ENCODE measurements at regions not wholly inside any gene's neighbourhood (a gene's known extent, or its start where the extent isn't known, plus 50 kb on each side); places are given as distances from the start of the nearest gene placed in this dataset.
A peak's percentile ranks its signal among the peaks of the same experiment; 100 is the strongest.

GRCh38 chr3:15851735-15852134 lies 54.0 kb upstream of the ANKRD28 start:
- H3K4me1 ChIP-seq = no peaks in the 10 kb centered on the region
- no peaks in the 10 kb centered on the region for H3K27me3 ChIP-seq (ENCODE audit: low read depth)
- no peak for DNase-seq
- TF ChIP-seq CTCF (IDR thresholded peaks at IDR 0.05; ENCODE audit: borderline replicate concordance) = no peak
- H3K9me3 ChIP-seq (replicated peaks) = peaks cover 18% of the 10 kb centered on the region
- no peaks in the 10 kb centered on the region for H3K36me3 ChIP-seq
- H3K27ac ChIP-seq (replicated peaks) = no peak overlapping the region
- H3K4me3 ChIP-seq = no peak overlapping the region
- intact Hi-C loops (cut with micrococcal nuclease) = no loop called here

GRCh38 chr3:15858547-15859506 lies 61.0 kb upstream of the ANKRD28 start:
- peak; percentile 41 for TF ChIP-seq CTCF (IDR thresholded peaks at IDR 0.05; ENCODE audit: borderline replicate concordance)
- Histone ChIP-seq H3K27ac (replicated peaks) (peak overlapping the region; percentile 81), H3K36me3 (no peaks in the 10 kb centered on the region), H3K27me3 (ENCODE audit: low read depth) (no peaks in the 10 kb centered on the region), H3K4me3 (peak overlapping the region; percentile 97), H3K9me3 (replicated peaks) (no peaks in the 10 kb centered on the region), H3K4me1 (peaks cover 31% of the 10 kb centered on the region)
- DNase-seq = peak; percentile 19
- intact Hi-C loops (cut with micrococcal nuclease) = no loop called here

DNA sequence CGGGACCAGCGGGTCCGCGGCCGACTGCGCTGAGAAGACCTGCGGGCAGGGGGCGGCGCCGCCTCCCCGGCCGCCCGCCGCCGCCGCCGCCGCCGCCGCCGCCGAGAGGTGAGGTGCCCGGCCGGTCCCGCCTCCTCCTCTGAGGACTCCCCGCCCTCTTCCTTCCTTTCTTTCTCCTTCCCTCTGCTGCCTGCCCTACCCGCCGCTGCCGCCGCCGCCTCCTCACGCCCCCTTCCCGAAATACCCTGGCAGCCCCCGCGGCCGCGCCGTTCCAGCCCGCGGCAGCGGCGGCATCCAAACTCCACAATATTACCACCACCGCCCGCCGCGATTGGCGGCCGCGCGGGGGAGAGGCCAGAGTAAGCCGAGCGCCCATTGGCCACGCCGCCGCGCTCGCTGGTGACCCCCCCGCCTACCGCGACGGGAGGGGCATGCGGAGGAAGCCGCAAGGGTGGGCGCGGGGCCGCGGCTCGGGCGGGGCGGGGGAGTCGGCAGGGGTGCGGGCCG lies 61.8 kb upstream of the ANKRD28 start:
- Histone ChIP-seq H3K4me3 (peak overlapping the region; percentile 97), H3K4me1 (peaks cover 31% of the 10 kb centered on the region), H3K27ac (replicated peaks) (peak overlapping the region; percentile 81), H3K36me3 (no peaks in the 10 kb centered on the region), H3K9me3 (replicated peaks) (no peaks in the 10 kb centered on the region), H3K27me3 (ENCODE audit: low read depth) (no peaks in the 10 kb centered on the region)
- intact Hi-C loops (cut with micrococcal nuclease) = no loop called here
- peak; percentile 82 for DNase-seq
- TF ChIP-seq CTCF (IDR thresholded peaks at IDR 0.05; ENCODE audit: borderline replicate concordance) = no peak

DNA sequence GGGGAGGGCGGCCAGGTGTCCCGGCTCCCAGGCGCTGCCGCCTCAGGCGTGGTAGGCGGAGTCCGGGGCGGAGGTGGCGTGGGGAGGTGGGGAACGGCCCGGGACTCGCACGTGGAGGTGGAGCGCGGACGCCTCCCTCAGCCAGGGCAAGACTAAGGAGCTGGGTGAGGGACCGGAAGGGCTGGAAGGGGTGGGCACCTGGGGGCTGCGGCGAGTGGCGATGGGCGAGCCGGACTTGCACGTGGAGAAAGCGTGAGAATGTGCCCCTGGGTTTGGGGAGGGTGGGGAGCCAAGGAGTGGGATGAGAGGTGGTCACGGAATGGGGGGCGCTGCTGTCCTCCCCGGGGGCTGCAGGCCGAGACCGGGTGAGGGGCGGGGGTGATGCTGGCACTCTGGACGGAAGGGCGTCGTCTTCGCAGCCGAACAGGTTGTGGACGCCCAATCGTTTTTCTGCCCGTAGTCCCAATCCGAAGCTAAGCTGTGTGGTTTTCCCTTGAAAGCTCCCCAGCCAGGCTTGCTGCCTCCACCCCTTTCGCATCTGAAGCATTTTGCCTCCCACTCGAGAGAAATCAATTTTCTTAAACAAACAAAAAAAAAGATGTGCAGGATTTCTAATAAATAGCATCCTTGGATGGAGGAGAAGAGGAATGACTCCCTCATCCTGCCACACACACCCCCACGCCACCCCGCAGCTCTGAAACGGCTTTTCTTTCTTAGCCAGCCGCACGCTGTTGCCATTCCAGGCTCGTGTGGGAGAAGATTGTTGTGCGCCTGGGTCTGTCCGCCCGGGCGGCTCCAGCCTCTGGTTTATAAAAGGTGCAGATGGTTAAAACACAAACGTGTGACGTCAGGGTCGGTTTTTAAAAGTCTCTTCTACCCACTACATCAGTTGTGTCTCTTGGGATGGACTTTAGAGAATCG lies 62.5 kb upstream of the ANKRD28 start:
- DNase-seq = peak; percentile 18
- TF ChIP-seq CTCF (IDR thresholded peaks at IDR 0.05; ENCODE audit: borderline replicate concordance) = no peak
- H3K27ac ChIP-seq (replicated peaks) = peak overlapping the region; percentile 81
- intact Hi-C loops (cut with micrococcal nuclease) = no loop called here
- H3K4me3 ChIP-seq = peak overlapping the region; percentile 97
- no peaks in the 10 kb centered on the region for H3K27me3 ChIP-seq (ENCODE audit: low read depth)
- H3K9me3 ChIP-seq (replicated peaks) = no peaks in the 10 kb centered on the region
- peaks cover 31% of the 10 kb centered on the region for H3K4me1 ChIP-seq
- H3K36me3 ChIP-seq = no peaks in the 10 kb centered on the region

DNA sequence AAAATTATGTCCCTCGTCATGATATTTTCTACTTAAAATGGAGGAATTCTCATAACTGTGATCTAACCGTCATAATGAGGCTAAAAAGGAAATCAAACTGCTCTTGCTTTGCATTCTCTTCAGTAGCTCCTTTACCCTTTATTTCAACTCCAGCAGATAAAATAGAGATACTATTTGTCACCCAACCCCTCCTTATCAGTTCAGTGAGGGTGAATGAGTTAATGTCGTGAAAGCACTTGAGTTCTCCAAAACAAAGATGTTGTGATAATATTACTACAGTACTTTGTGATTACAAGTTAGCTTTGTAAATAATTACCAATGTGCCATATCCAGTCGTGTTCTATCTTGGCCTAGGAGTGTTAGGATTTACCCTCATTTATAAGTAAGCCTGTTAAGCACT lies 63.4 kb upstream of the ANKRD28 start:
- TF ChIP-seq CTCF (IDR thresholded peaks at IDR 0.05; ENCODE audit: borderline replicate concordance) = no peak
- no peaks in the 10 kb centered on the region for H3K27me3 ChIP-seq (ENCODE audit: low read depth)
- intact Hi-C loops (cut with micrococcal nuclease) = no loop called here
- no peak for DNase-seq
- H3K27ac ChIP-seq (replicated peaks) = no peak overlapping the region
- no peaks in the 10 kb centered on the region for H3K9me3 ChIP-seq (replicated peaks)
- peak overlapping the region; percentile 97 for H3K4me3 ChIP-seq
- H3K4me1 ChIP-seq = peaks cover 31% of the 10 kb centered on the region
- no peaks in the 10 kb centered on the region for H3K36me3 ChIP-seq
